Osteocyte (in vitro differentiated cells): ENCODE measurements at regions not wholly inside any gene's neighbourhood (a gene's known extent, or its start where the extent isn't known, plus 50 kb on each side); places are given as distances from the start of the nearest gene placed in this dataset.

Experiments
- DNase-seq: peaks from one replicate; pipeline ENCODE4 v3.0.0; 2021; ENCODE audit warnings: mixed read lengths; ENCODE audit not compliant: unreplicated experiment; ENCODE audit errors: extremely low spot score
- H3K27ac Mint-ChIP-seq: one replicate; pipeline ENCODE4 v1.8.0; 2021; ENCODE audit warnings: mild to moderate bottlenecking, mixed read lengths; ENCODE audit not compliant: unreplicated experiment
- H3K27me3 Mint-ChIP-seq: one replicate; pipeline ENCODE4 v1.8.0; 2021; ENCODE audit warnings: mixed read lengths; ENCODE audit not compliant: unreplicated experiment
- H3K36me3 Mint-ChIP-seq: one replicate; pipeline ENCODE4 v1.8.0; 2021; ENCODE audit warnings: mixed read lengths; ENCODE audit not compliant: unreplicated experiment
- H3K4me1 Mint-ChIP-seq: one replicate; pipeline ENCODE4 v1.8.0; 2021; ENCODE audit warnings: mixed read lengths; ENCODE audit not compliant: unreplicated experiment
- H3K4me3 Mint-ChIP-seq: one replicate; pipeline ENCODE4 v1.8.0; 2021; ENCODE audit warnings: mild to moderate bottlenecking, moderate library complexity, mixed read lengths; ENCODE audit not compliant: unreplicated experiment
- H3K9me3 Mint-ChIP-seq: one replicate; pipeline ENCODE4 v1.8.0; 2021; ENCODE audit warnings: mixed read lengths; ENCODE audit not compliant: unreplicated experiment
- TF ChIP-seq, protein P1 (sequence below): fragments of 200-600 bp; sonication (generic); IDR thresholded peaks from 2 replicates; pipeline ENCODE4 v1.5.0; 2021; ENCODE audit warnings: antibody characterized with exemption, mild to moderate bottlenecking, moderate library complexity

DNA sequence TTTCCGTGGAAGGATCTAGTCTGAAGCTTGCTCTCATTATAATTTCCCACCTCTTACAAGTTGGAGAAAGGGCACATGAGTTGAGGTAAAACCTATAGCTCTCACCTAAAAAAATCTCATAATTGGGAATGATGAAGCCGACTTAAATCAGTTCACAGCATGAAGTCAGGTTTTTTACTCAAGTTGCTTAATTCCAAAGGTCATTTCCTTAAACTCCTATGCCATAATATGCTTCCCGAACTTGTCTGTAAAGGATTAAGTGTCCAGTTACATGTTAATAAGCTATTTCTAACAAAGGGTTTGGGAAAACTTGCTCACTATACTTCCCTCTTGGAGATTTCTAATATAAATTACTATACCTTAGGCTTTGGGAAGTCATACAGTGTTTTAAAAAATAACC, 481.2 kb downstream of the NUP35 start:
- peaks cover 4% of the 10 kb centered on the region for H3K27me3 Mint-ChIP-seq
- no peak overlapping the region for H3K4me3 Mint-ChIP-seq
- TF ChIP-seq, protein P1, sequence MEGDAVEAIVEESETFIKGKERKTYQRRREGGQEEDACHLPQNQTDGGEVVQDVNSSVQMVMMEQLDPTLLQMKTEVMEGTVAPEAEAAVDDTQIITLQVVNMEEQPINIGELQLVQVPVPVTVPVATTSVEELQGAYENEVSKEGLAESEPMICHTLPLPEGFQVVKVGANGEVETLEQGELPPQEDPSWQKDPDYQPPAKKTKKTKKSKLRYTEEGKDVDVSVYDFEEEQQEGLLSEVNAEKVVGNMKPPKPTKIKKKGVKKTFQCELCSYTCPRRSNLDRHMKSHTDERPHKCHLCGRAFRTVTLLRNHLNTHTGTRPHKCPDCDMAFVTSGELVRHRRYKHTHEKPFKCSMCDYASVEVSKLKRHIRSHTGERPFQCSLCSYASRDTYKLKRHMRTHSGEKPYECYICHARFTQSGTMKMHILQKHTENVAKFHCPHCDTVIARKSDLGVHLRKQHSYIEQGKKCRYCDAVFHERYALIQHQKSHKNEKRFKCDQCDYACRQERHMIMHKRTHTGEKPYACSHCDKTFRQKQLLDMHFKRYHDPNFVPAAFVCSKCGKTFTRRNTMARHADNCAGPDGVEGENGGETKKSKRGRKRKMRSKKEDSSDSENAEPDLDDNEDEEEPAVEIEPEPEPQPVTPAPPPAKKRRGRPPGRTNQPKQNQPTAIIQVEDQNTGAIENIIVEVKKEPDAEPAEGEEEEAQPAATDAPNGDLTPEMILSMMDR: no peak
- no peaks in the 10 kb centered on the region for H3K4me1 Mint-ChIP-seq
- H3K36me3 Mint-ChIP-seq: no peaks in the 10 kb centered on the region
- H3K27ac Mint-ChIP-seq: no peak overlapping the region
- DNase-seq: no peak
- H3K9me3 Mint-ChIP-seq: no peaks in the 10 kb centered on the region

- TF ChIP-seq, protein P1: no peak
- no peaks in the 10 kb centered on the region for H3K36me3 Mint-ChIP-seq
- H3K27me3 Mint-ChIP-seq: peaks cover 4% of the 10 kb centered on the region
- H3K9me3 Mint-ChIP-seq: no peaks in the 10 kb centered on the region
- H3K27ac Mint-ChIP-seq: no peak overlapping the region
- no peak for DNase-seq
- H3K4me3 Mint-ChIP-seq: no peak overlapping the region
- H3K4me1 Mint-ChIP-seq: no peaks in the 10 kb centered on the region
Measured at GRCh38 chr2:183606022-183606717, 481.9 kb downstream of the NUP35 start.

DNA sequence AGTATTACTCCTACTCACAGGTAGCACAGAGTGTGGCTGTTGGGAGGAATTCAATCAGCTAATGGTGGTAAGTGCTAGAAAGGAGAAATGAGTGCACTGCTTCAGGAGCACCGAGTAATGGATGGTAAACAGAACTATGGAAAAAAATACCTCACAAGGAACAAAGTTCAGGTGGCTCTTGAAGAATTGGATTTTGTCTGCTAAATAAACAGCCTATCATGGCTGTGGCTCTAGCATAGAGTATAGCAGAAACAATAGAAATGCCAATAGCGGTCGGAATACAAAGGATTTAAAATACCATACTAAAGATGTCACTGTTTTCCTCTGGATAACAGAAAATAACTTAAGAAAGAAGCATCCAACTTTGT, 482.5 kb downstream of the NUP35 start:
- no peak overlapping the region for H3K27ac Mint-ChIP-seq
- no peaks in the 10 kb centered on the region for H3K9me3 Mint-ChIP-seq
- TF ChIP-seq, protein P1: no peak
- no peak overlapping the region for H3K4me3 Mint-ChIP-seq
- DNase-seq: no peak
- H3K27me3 Mint-ChIP-seq: peaks cover 4% of the 10 kb centered on the region
- no peaks in the 10 kb centered on the region for H3K36me3 Mint-ChIP-seq
- no peaks in the 10 kb centered on the region for H3K4me1 Mint-ChIP-seq

DNA sequence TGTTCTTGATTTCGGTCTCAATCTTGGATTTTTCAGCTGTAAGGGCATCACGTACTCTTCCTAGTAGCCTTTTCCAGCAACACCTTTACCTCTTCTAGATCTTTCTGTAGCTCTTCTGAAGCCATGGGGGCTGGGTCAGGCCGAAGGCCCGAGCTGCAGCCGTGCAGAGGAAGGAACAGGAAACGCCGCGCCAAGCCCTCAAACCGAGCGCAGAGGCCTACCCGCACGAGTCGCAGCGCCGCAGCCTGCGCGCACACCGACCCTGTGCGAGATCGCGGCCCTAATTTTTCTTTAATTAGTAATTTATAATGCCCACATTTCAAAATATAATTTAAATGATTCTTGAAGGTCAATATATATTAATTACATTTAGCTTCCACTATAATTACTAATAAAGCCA, 483.8 kb downstream of the NUP35 start:
- no peak overlapping the region for H3K27ac Mint-ChIP-seq
- no peaks in the 10 kb centered on the region for H3K36me3 Mint-ChIP-seq
- H3K4me3 Mint-ChIP-seq: no peak overlapping the region
- TF ChIP-seq, protein P1: no peak
- peaks cover 4% of the 10 kb centered on the region for H3K27me3 Mint-ChIP-seq
- no peaks in the 10 kb centered on the region for H3K9me3 Mint-ChIP-seq
- peak; percentile 73 for DNase-seq
- H3K4me1 Mint-ChIP-seq: no peaks in the 10 kb centered on the region

- Mint-ChIP-seq H3K9me3 (no peaks in the 10 kb centered on the region), H3K4me1 (no peaks in the 10 kb centered on the region), H3K27ac (no peak overlapping the region), H3K4me3 (no peak overlapping the region), H3K36me3 (no peaks in the 10 kb centered on the region), H3K27me3 (peaks cover 4% of the 10 kb centered on the region)
- no peak for DNase-seq
- TF ChIP-seq, protein P1: no peak
Measured at GRCh38 chr2:183608747-183609146, 484.5 kb downstream of the NUP35 start.
